Sigmoid colon (tissue), 4 donors: ENCODE measurements at regions not wholly inside any gene's neighbourhood (a gene's known extent, or its start where the extent isn't known, plus 50 kb on each side); places are given as distances from the start of the nearest gene placed in this dataset.

ENCODE experiments used
- EP300 ChIP-seq, 4 donors: sonication (generic); formaldehyde crosslinking; IDR thresholded peaks; one replicate each; pipeline ENCODE4 v1.6.1; 2017; ENCODE audit warnings: antibody characterized with exemption in 4 of 4
- POLR2A ChIP-seq, 2 donors: fragments of 450-650 bp; IDR thresholded peaks; one replicate each; pipeline ENCODE4 v1.6.1; 2016; ENCODE audit warnings: antibody characterized with exemption in 2 of 2, mild to moderate bottlenecking in 2 of 2, moderate library complexity in 2 of 2

DNA sequence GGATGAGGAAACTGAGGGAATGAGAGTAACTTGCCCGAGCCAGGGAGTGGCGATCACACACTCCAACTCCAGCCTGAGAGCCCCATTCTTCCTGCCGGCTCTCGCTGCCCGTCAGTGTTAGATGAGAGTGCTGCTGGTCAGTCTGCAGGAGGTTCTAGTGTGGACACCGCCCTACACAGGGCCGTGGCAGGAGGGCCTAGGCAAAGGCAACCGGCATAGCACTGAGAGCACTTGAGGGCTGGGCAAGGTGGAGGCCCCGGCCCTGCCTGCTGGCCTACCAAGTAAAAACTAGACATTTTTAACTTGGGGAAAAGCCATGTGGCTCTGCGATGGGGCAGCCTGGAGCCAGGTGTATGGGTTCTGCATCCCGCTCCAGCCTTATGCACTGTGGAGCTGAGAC, 354.8 kb downstream of the SEC14L1 start:
- TF ChIP-seq POLR2A (IDR thresholded peaks at IDR 0.05), result no peak
- no peak for TF ChIP-seq EP300 (IDR thresholded peaks at IDR 0.05)
